ENCODE measurements at regions not wholly inside any gene's neighbourhood (a gene's known extent, or its start where the extent isn't known, plus 50 kb on each side); places are given as distances from the start of the nearest gene placed in this dataset.
A peak's percentile ranks its signal among the peaks of the same experiment; 100 is the strongest.

GRCh38 chr5:167514461-167514860 is 777.0 kb upstream of the WWC1 start:
- H3K4me2 ChIP-seq, result no peak overlapping the region
- H3K27me3 ChIP-seq, result no peaks in the 10 kb centered on the region
- no peak overlapping the region for H3K27ac ChIP-seq
- H3K9ac ChIP-seq, result no peak overlapping the region
- no peaks in the 10 kb centered on the region for H3K36me3 ChIP-seq
- H4K20me1 ChIP-seq, result no peaks in the 10 kb centered on the region
- TF ChIP-seq Cebpa-rat (IDR thresholded peaks at IDR 0.05), result no peak
- peaks cover 6% of the 10 kb centered on the region for H3K4me1 ChIP-seq
- H3K4me3 ChIP-seq, result no peak overlapping the region
- H3K9me3 ChIP-seq, result no peaks in the 10 kb centered on the region

GRCh38 chr5:167525004-167525403 is 766.4 kb upstream of the WWC1 start:
- H4K20me1 ChIP-seq, result no peaks in the 10 kb centered on the region
- no peaks in the 10 kb centered on the region for H3K4me1 ChIP-seq
- no peak overlapping the region for H3K4me3 ChIP-seq
- TF ChIP-seq Cebpa-rat (IDR thresholded peaks at IDR 0.05), result no peak
- no peak overlapping the region for H3K27ac ChIP-seq
- H3K9ac ChIP-seq, result no peak overlapping the region
- no peaks in the 10 kb centered on the region for H3K27me3 ChIP-seq
- H3K4me2 ChIP-seq, result no peak overlapping the region
- peaks cover 21% of the 10 kb centered on the region for H3K9me3 ChIP-seq
- no peaks in the 10 kb centered on the region for H3K36me3 ChIP-seq

GRCh38 chr5:167528651-167529050 is 762.8 kb upstream of the WWC1 start:
- H3K9me3 ChIP-seq, result no peaks in the 10 kb centered on the region
- no peaks in the 10 kb centered on the region for H3K27me3 ChIP-seq
- H3K4me2 ChIP-seq, result no peak overlapping the region
- H3K4me1 ChIP-seq, result no peaks in the 10 kb centered on the region
- H3K4me3 ChIP-seq, result no peak overlapping the region
- H3K36me3 ChIP-seq, result no peaks in the 10 kb centered on the region
- no peak overlapping the region for H3K9ac ChIP-seq
- H3K27ac ChIP-seq, result no peak overlapping the region
- no peaks in the 10 kb centered on the region for H4K20me1 ChIP-seq
- no peak for TF ChIP-seq Cebpa-rat (IDR thresholded peaks at IDR 0.05)

- Histone ChIP-seq H4K20me1 (no peaks in the 10 kb centered on the region), H3K36me3 (no peaks in the 10 kb centered on the region), H3K9me3 (peaks cover 13% of the 10 kb centered on the region; the same call in 1 of the 2 replicates), H3K27me3 (no peaks in the 10 kb centered on the region), H3K4me1 (no peaks in the 10 kb centered on the region), H3K9ac (no peak overlapping the region), H3K4me2 (peak overlapping the region; percentile 42), H3K27ac (no peak overlapping the region), H3K4me3 (no peak overlapping the region)
- TF ChIP-seq Cebpa-rat (IDR thresholded peaks at IDR 0.05), result no peak
These were observed 760.9 kb upstream of the WWC1 start for GRCh38 chr5:167530548-167530947.

- H3K4me2 ChIP-seq, result no peak overlapping the region
- TF ChIP-seq Cebpa-rat (IDR thresholded peaks at IDR 0.05), result no peak
- peaks cover 18% of the 10 kb centered on the region; the same call in 1 of the 2 replicates for H3K9me3 ChIP-seq
- H3K27ac ChIP-seq, result no peak overlapping the region
- no peak overlapping the region for H3K4me3 ChIP-seq
- no peaks in the 10 kb centered on the region for H3K27me3 ChIP-seq
- no peaks in the 10 kb centered on the region for H4K20me1 ChIP-seq
- no peaks in the 10 kb centered on the region for H3K36me3 ChIP-seq
- H3K9ac ChIP-seq, result no peak overlapping the region
- no peaks in the 10 kb centered on the region for H3K4me1 ChIP-seq
These were observed 757.3 kb upstream of the WWC1 start for GRCh38 chr5:167533814-167534795.

- Histone ChIP-seq H3K27ac (no peak overlapping the region), H3K36me3 (no peaks in the 10 kb centered on the region), H3K4me3 (no peak overlapping the region), H3K4me2 (no peak overlapping the region), H3K4me1 (no peaks in the 10 kb centered on the region), H3K9ac (no peak overlapping the region), H3K9me3 (peaks cover 13% of the 10 kb centered on the region; the same call in 1 of the 2 replicates), H3K27me3 (no peaks in the 10 kb centered on the region), H4K20me1 (no peaks in the 10 kb centered on the region)
- TF ChIP-seq Cebpa-rat (IDR thresholded peaks at IDR 0.05), result no peak
These were observed 751.7 kb upstream of the WWC1 start for GRCh38 chr5:167539747-167540146.

- Histone ChIP-seq H3K4me3 (no peak overlapping the region), H3K27me3 (no peaks in the 10 kb centered on the region), H3K27ac (no peak overlapping the region), H3K9ac (no peak overlapping the region), H3K4me2 (no peak overlapping the region), H3K36me3 (no peaks in the 10 kb centered on the region), H3K4me1 (no peaks in the 10 kb centered on the region), H3K9me3 (peaks cover 4% of the 10 kb centered on the region), H4K20me1 (no peaks in the 10 kb centered on the region)
- no peak for TF ChIP-seq Cebpa-rat (IDR thresholded peaks at IDR 0.05)
These were observed 745.2 kb upstream of the WWC1 start for GRCh38 chr5:167546270-167546669.

GRCh38 chr5:167552356-167552755 is 739.1 kb upstream of the WWC1 start:
- Histone ChIP-seq H4K20me1 (no peaks in the 10 kb centered on the region), H3K9ac (no peak overlapping the region), H3K9me3 (no peaks in the 10 kb centered on the region), H3K4me2 (no peak overlapping the region), H3K27me3 (no peaks in the 10 kb centered on the region), H3K27ac (no peak overlapping the region), H3K36me3 (no peaks in the 10 kb centered on the region), H3K4me1 (peaks cover 16% of the 10 kb centered on the region), H3K4me3 (no peak overlapping the region)
- no peak for TF ChIP-seq Cebpa-rat (IDR thresholded peaks at IDR 0.05)

GRCh38 chr5:167553511-167553910 is 737.9 kb upstream of the WWC1 start:
- peaks cover 20% of the 10 kb centered on the region for H3K4me1 ChIP-seq

GRCh38 chr5:167554564-167555290 is 736.7 kb upstream of the WWC1 start:
- peaks cover 11% of the 10 kb centered on the region for H3K9me3 ChIP-seq
- no peak for TF ChIP-seq Cebpa-rat (IDR thresholded peaks at IDR 0.05)
- H4K20me1 ChIP-seq, result no peaks in the 10 kb centered on the region
- no peaks in the 10 kb centered on the region for H3K36me3 ChIP-seq
- no peaks in the 10 kb centered on the region for H3K27me3 ChIP-seq
- no peak overlapping the region for H3K4me2 ChIP-seq
- no peak overlapping the region for H3K4me3 ChIP-seq
- no peak overlapping the region for H3K27ac ChIP-seq
- peaks cover 20% of the 10 kb centered on the region for H3K4me1 ChIP-seq
- H3K9ac ChIP-seq, result no peak overlapping the region

More at GRCh38 chr5:167553511-167553910, 737.9 kb upstream of the WWC1 start:
- no peaks in the 10 kb centered on the region for H4K20me1 ChIP-seq
- H3K4me2 ChIP-seq, result no peak overlapping the region
- H3K27me3 ChIP-seq, result no peaks in the 10 kb centered on the region
- no peak overlapping the region for H3K27ac ChIP-seq
- H3K9ac ChIP-seq, result no peak overlapping the region
- H3K4me3 ChIP-seq, result no peak overlapping the region
- no peak for TF ChIP-seq Cebpa-rat (IDR thresholded peaks at IDR 0.05)
- H3K9me3 ChIP-seq, result peaks cover 5% of the 10 kb centered on the region; the same call in 1 of the 2 replicates
- H3K36me3 ChIP-seq, result no peaks in the 10 kb centered on the region
